ENCODE measurements at regions not wholly inside any gene's neighbourhood (a gene's known extent, or its start where the extent isn't known, plus 50 kb on each side); places are given as distances from the start of the nearest gene placed in this dataset.

DNA sequence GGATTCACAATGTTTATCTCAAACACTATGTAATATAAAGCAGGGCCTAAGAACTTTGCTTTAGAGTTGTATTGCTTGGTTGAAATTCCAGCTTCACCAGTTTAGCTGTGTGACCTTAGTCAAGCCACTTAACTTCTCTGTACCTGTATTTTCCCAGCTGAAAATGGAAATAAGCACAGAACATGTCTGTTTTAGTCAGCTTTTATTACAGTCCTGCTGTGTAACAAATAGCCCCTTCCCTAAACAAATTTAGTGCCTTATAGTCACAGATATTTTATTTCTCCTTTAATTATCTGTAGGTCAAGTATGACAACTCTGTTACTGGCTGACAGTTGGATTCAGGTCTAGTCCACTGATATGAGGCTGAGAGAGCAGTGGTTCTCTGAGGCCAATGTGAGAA lies 56.0 kb upstream of the JAG1 start:
- TF ChIP-seq, protein P1, sequence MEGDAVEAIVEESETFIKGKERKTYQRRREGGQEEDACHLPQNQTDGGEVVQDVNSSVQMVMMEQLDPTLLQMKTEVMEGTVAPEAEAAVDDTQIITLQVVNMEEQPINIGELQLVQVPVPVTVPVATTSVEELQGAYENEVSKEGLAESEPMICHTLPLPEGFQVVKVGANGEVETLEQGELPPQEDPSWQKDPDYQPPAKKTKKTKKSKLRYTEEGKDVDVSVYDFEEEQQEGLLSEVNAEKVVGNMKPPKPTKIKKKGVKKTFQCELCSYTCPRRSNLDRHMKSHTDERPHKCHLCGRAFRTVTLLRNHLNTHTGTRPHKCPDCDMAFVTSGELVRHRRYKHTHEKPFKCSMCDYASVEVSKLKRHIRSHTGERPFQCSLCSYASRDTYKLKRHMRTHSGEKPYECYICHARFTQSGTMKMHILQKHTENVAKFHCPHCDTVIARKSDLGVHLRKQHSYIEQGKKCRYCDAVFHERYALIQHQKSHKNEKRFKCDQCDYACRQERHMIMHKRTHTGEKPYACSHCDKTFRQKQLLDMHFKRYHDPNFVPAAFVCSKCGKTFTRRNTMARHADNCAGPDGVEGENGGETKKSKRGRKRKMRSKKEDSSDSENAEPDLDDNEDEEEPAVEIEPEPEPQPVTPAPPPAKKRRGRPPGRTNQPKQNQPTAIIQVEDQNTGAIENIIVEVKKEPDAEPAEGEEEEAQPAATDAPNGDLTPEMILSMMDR (IDR thresholded peaks at IDR 0.05) = no peak
- TF ChIP-seq POLR2A (IDR thresholded peaks at IDR 0.05) = no peak

Measured in lower leg skin (tissue), 3 donors.